ENCODE measurements at regions not wholly inside any gene's neighbourhood (a gene's known extent, or its start where the extent isn't known, plus 50 kb on each side); places are given as distances from the start of the nearest gene placed in this dataset.

- no peak for TF ChIP-seq CTCF (IDR thresholded peaks at IDR 0.05 in 4 of 5, conservative IDR thresholded peaks at IDR 0.05 in 1 of 5)
- no peak for TF ChIP-seq POLR2A (IDR thresholded peaks at IDR 0.05)
These were observed 368.6 kb upstream of the MCTP2 start for GRCh38 chr15:93862791-93863190.

Measured in gastrocnemius medialis (tissue), 4 donors.